ENCODE measurements at regions not wholly inside any gene's neighbourhood (a gene's known extent, or its start where the extent isn't known, plus 50 kb on each side); places are given as distances from the start of the nearest gene placed in this dataset.

DNA sequence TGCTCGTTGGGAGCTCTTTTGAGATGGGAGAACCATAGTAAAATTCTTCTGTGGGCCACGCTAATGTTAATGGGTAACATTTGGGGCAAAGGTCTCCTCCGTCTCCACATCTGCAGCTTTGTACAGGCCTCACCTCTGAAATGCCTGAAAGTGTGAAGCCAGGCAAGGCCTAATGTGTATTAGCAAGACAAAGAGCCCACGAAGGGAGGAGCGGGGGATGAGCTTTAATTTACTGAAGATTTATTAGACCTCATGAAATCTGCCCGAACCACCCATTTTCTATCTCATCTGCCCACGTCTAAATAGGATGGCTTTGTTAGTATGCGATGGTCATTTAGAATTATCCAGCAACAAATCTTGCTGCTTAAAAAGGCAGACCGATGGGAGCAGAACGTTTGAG is 408.9 kb downstream of the PMP22 start (continued):
- TF ChIP-seq, protein P1, sequence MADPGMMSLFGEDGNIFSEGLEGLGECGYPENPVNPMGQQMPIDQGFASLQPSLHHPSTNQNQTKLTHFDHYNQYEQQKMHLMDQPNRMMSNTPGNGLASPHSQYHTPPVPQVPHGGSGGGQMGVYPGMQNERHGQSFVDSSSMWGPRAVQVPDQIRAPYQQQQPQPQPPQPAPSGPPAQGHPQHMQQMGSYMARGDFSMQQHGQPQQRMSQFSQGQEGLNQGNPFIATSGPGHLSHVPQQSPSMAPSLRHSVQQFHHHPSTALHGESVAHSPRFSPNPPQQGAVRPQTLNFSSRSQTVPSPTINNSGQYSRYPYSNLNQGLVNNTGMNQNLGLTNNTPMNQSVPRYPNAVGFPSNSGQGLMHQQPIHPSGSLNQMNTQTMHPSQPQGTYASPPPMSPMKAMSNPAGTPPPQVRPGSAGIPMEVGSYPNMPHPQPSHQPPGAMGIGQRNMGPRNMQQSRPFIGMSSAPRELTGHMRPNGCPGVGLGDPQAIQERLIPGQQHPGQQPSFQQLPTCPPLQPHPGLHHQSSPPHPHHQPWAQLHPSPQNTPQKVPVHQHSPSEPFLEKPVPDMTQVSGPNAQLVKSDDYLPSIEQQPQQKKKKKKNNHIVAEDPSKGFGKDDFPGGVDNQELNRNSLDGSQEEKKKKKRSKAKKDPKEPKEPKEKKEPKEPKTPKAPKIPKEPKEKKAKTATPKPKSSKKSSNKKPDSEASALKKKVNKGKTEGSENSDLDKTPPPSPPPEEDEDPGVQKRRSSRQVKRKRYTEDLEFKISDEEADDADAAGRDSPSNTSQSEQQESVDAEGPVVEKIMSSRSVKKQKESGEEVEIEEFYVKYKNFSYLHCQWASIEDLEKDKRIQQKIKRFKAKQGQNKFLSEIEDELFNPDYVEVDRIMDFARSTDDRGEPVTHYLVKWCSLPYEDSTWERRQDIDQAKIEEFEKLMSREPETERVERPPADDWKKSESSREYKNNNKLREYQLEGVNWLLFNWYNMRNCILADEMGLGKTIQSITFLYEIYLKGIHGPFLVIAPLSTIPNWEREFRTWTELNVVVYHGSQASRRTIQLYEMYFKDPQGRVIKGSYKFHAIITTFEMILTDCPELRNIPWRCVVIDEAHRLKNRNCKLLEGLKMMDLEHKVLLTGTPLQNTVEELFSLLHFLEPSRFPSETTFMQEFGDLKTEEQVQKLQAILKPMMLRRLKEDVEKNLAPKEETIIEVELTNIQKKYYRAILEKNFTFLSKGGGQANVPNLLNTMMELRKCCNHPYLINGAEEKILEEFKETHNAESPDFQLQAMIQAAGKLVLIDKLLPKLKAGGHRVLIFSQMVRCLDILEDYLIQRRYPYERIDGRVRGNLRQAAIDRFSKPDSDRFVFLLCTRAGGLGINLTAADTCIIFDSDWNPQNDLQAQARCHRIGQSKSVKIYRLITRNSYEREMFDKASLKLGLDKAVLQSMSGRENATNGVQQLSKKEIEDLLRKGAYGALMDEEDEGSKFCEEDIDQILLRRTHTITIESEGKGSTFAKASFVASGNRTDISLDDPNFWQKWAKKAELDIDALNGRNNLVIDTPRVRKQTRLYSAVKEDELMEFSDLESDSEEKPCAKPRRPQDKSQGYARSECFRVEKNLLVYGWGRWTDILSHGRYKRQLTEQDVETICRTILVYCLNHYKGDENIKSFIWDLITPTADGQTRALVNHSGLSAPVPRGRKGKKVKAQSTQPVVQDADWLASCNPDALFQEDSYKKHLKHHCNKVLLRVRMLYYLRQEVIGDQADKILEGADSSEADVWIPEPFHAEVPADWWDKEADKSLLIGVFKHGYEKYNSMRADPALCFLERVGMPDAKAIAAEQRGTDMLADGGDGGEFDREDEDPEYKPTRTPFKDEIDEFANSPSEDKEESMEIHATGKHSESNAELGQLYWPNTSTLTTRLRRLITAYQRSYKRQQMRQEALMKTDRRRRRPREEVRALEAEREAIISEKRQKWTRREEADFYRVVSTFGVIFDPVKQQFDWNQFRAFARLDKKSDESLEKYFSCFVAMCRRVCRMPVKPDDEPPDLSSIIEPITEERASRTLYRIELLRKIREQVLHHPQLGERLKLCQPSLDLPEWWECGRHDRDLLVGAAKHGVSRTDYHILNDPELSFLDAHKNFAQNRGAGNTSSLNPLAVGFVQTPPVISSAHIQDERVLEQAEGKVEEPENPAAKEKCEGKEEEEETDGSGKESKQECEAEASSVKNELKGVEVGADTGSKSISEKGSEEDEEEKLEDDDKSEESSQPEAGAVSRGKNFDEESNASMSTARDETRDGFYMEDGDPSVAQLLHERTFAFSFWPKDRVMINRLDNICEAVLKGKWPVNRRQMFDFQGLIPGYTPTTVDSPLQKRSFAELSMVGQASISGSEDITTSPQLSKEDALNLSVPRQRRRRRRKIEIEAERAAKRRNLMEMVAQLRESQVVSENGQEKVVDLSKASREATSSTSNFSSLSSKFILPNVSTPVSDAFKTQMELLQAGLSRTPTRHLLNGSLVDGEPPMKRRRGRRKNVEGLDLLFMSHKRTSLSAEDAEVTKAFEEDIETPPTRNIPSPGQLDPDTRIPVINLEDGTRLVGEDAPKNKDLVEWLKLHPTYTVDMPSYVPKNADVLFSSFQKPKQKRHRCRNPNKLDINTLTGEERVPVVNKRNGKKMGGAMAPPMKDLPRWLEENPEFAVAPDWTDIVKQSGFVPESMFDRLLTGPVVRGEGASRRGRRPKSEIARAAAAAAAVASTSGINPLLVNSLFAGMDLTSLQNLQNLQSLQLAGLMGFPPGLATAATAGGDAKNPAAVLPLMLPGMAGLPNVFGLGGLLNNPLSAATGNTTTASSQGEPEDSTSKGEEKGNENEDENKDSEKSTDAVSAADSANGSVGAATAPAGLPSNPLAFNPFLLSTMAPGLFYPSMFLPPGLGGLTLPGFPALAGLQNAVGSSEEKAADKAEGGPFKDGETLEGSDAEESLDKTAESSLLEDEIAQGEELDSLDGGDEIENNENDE (IDR thresholded peaks at IDR 0.05; ENCODE audit: insufficient replicate concordance, low read length): no peak
- TF ChIP-seq USF2 (IDR thresholded peaks at IDR 0.05; ENCODE audit: low read length) (no peak), CTCF (IDR thresholded peaks at IDR 0.05; ENCODE audit: control extremely low read depth in 1 of 3, insufficient read depth in 1 of 3, low read depth in 1 of 3, low read length in 3 of 3) (no peak), NRF1 (IDR thresholded peaks at IDR 0.05; ENCODE audit: low read depth, low read length) (no peak), CEBPB (IDR thresholded peaks at IDR 0.05; ENCODE audit: low read depth, low read length) (no peak), POLR2A (IDR thresholded peaks at IDR 0.05; ENCODE audit: control extremely low read depth in 1 of 2, low read depth in 2 of 2, low read length in 2 of 2) (no peak)

Measured in H1 (cell line).